HG02571 (cell line): ENCODE measurements at regions not wholly inside any gene's neighbourhood (a gene's known extent, or its start where the extent isn't known, plus 50 kb on each side); places are given as distances from the start of the nearest gene placed in this dataset.
"Not testable (repeated sequence)": the region's sequence is repeated elsewhere in the genome, so short reads cannot be mapped to it uniquely, and the experiment has no call there.

ENCODE experiments used
- ATAC-seq: cut with Tn5 transposase; IDR thresholded peaks from one replicate; pipeline ENCODE4 v1.9.1; 2021; ENCODE audit warnings: mild to moderate bottlenecking, moderate library complexity; ENCODE audit not compliant: unreplicated experiment

DNA sequence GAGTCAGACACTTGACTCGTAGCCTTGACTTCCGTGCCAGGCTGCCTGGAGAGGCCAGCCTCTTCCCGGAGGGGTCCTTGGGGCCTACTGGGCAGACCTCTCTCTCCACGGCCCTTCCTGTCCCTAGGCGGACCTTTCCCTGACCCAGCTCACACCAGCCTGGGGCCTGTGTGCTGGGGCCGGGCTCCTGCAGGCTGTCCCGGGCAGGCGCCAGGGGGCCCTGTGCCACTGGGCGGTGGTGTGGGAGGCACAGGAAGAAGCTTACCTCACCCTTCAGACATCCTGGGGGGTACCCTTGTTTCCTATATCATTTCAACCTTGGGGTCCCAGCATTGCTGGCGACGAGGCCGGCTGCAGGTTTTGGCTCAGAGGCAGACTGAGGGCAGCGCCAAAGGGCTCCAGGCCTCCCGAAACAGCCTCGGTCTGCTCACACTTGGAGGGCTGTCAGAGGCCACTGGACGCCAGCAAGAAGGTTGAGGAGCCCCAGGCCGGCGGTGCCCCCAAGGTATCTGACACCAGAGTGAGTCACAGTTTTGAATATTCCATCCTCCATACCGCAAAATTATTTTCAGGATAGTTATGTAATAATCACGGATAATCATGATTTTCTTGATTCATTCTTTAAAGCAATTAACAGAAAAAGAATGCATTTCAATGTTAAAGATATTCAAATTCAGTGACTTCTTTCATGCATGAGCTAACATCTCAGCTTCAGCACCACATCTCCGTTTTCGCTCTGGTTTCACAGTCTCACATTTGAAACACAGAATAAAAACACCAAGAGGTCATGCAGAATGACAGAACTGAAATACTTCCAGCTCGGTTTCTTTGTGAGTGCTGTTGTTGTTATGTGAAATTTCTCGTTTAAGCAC, 3967.6 kb upstream of the TPTE start:
- ATAC-seq = not testable (repeated sequence)

DNA sequence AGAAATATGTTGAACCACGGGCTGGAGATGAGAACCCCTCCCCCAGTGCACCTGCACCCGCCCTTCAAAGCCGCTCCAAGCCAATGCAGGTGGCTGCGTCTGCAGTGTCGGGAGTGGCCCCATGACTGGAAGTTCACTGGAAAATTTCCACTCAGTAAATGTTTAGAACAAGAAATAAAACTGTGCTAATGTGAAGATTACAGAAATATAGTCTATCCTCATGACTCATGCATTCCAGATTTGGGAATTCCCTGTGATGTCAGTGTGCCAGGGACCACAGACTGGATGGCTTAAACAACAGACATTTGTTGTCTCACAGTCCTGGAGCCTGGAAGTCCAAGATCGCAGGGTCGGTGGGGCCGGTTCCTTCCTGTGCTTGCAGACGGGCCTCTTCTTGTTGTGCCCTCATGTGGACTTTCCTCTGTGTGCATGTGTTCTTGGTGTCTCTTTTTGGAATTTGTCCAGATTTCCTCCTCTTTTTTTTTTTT, 3967.0 kb upstream of the TPTE start:
- not testable (repeated sequence) for ATAC-seq

- not testable (repeated sequence) for ATAC-seq
These were observed 3964.9 kb upstream of the TPTE start for GRCh38 chr21:6556516-6556915.

GRCh38 chr21:6557415-6557814, 3964.0 kb upstream of the TPTE start:
- not testable (repeated sequence) for ATAC-seq

DNA sequence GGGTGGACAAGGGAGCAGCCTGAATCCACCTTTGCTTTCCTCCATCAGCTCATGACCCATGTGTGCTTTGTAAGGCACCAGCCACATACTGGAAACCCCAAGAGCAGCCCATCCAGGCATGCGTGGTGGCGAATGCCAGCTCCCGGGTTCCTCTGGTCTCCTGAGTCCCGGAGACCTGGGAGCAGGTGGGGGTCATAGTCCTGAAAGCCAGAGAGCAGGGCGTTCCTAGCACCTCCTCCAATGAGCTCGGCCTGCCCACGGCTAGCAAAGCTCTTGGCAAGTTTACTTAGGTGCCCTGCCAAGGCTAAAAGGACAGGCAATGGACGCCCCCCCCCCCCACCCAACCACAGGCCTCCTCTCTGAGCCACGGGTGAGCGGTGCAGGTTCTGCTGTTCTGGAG, 3960.2 kb upstream of the TPTE start:
- not testable (repeated sequence) for ATAC-seq

DNA sequence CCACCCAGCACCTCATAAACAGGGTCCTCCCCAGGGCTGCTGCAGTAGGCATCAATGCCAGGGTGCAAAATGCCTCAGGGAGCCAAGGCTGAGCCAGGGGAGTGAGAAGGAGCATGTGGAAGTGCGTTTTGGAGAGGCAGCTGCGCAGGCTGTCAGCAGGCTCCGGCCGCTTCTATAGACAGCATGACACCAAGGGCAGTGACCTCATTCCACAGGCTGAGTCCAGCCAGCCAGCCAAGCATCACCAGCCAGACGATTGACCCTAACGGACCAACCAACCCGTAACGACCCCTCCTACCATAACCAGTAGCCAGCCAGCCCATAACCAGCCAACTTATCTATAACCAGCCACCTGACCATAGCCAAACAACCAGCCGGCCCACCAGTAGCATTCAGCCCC, 3959.8 kb upstream of the TPTE start:
- not testable (repeated sequence) for ATAC-seq

DNA sequence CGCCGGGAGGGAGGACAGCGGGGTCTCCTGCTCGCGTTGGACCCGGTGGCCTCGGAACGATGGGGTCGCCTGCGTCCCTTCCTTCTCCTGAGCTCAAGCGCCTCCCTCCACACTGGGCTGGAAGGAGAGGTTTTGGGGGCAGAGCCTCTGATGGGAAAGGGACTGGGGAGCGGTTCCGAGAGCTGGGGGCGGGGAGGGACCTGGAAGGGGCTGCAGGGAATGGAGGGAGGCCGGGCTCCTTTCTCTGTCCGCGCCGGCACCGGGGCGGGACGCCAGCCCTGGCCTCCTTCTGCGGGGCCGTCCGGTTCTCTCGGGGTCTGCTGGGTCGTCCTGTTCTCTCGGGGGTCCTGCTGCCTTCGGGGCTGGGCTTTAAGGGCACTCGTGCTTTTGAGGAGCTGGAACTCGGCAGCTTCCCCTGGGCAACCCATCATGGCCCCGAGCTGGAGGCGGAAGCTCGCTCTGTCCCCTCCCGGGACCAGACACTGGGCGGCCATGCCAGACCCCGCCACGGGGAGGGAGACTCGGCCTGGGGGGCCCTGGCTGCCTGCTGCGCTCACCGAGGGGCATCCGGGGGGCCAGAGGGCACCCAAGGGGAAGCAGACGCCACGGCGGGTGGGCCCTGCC, 3956.7 kb upstream of the TPTE start:
- ATAC-seq = not testable (repeated sequence)

DNA sequence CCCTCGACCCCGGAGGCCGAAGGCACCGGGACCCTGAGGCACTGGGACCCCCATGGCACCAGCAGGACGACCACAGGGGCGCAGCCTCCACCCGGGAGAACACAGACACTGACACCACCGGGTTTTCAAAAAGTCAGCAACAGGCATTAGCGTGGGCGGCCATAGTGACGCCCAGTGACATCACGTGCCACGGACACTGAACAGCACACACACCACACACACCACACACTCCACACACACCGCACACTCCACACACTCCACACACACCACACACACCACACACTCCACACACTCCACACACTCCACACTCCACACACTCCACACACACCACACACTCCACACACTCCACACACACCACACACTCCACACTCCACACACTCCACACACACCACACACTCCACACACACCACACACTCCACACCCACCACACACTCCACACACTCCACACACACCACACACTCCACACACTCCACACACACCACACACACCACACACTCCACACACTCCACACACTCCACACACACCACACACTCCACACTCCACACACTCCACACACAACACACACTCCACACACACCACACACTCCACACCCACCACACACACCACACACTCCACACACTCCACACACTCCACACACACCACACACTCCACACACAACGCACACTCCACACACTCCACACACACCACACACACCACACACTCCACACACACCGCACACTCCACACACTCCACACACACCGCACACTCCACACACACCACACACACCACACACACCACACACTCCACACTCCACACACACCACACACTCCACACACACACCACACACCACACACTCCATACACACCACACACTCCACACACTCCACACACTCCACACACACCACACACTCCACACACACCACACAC, 3955.9 kb upstream of the TPTE start:
- not testable (repeated sequence) for ATAC-seq

- not testable (repeated sequence) for ATAC-seq
These were observed 3953.8 kb upstream of the TPTE start for GRCh38 chr21:6567542-6567941.

DNA sequence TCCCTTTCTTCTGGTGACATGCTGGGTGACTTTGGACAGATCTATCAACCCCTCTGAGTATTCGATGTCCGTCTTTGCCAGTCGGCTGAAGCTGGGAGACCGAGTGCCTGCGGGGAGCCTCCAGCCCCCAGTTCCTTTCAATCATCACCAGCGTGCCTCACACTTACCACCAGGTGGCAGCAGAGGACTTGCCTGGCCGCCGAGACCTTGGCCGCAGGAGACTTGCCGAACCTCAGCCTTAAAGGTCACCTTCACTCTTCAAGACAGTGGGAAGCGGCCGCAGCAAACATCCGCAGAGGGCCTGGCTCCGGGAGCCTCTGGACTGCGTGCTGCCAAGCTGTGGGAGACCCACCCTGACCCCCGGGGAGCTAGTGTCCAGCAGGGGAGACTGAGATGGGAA, 3952.2 kb upstream of the TPTE start:
- ATAC-seq = not testable (repeated sequence)

DNA sequence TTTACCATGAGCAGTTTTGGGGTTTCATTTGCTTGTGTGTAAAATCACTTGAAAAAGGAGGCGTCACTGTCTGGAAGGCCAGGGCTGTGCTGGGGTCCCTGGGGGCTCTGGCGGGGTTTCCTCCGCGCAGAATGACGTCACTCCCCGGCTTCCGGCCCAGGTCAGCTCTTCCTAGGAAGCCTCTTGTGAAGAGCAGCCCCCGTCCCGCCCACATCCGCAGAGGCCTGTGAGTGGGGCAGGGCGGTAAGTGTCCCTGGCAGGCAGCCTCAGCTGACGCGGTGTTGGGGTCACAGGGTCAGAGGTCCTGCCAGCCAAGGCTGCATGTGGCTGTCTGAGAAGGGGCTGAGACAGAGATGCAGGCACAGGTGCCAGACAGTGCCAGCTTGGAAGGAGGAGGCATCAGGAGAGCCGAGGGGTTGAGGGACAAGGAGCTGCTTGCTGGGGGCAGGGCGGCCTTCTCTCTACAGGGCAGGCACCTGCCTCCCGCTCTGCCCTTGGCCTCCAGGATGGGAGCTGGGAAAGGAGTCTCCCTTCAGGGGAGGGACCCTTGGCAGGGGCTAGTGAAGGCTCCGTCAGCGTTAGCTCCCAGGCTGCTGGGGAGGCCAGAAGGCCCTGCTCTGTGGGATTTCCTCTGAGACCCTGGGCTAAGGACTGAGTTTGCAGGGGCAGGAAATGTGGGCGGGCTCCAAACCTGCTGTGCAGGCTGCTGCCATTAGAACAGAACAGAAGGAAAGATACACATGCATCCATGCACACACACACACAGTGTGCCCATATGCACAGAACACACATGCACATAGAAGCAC, 3951.6 kb upstream of the TPTE start:
- not testable (repeated sequence) for ATAC-seq

DNA sequence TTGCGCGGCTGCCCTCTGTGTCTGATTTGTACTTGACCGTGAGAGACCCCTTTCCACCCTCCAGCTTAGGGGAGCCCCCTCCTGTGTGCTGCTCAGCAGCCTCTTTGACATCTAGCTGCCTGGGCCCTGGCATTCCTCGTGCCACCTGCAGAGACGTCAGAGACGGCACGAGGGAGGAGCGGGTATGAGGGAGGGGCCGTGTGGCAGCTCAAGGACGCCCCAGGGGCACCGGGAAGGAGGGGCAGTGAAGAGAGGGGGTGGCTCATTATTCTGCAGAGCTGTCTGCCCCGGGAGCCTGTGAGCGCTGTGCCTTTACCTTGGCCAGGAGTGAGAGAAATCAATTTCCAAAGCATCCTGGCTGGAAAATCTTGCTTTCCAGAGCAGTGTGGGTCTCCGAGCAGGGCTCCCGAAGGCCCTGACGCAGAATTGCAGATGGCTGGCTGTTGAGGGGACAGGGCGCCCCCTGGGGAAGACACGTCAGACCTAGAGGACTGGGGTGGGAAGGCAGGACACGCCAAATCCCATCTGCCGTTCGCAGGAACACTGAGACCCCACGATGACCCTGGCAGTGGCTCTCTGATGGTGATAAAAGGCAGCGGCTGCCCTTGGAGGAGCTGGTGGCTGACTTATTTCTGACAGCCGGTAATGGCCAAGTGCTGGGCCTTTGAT, 3950.5 kb upstream of the TPTE start:
- ATAC-seq = not testable (repeated sequence)

DNA sequence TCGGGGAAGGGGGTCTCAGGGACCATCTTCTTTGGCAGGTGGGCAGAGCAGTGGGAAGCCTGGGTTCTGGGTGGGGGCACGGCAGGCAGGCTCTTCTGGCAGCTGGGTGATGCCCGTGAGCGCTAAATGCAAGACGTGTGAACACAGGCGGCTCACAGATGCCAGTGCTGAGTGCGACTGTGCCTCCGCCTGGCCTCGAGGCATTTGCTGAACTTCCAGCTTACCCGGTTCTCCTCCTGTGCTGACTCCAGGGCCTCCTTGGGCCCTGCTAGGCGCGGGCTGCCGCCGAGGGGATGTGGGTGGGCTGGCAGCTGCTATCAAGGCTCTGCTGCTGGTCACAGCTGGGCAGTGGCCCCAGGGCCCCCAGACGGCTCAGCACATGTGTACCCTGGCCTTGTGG, 3947.8 kb upstream of the TPTE start:
- ATAC-seq = not testable (repeated sequence)

- ATAC-seq = not testable (repeated sequence)
These were observed 3941.6 kb upstream of the TPTE start for GRCh38 chr21:6579801-6580200.
